Retinal pigment epithelial cell (primary cell): ENCODE measurements at regions not wholly inside any gene's neighbourhood (a gene's known extent, or its start where the extent isn't known, plus 50 kb on each side); places are given as distances from the start of the nearest gene placed in this dataset.
A peak's percentile ranks its signal among the peaks of the same experiment; 100 is the strongest.

Experiments used
- DNase-seq: peaks from one replicate; pipeline ENCODE4 v3.0.0-alpha.2; 2010; ENCODE audit warnings: low read depth
- H3K4me3 ChIP-seq: 2 replicates; pipeline ENCODE4 v1.5.1; 2011; ENCODE audit warnings: mild to moderate bottlenecking, low read length, control low read depth, moderate library complexity
- CTCF ChIP-seq: conservative IDR thresholded peaks from 2 replicates; pipeline ENCODE4 v1.5.1; 2011; ENCODE audit warnings: low read depth, low read length, control low read depth, inconsistent platforms

- no peak for TF ChIP-seq CTCF
- no peak overlapping the region for H3K4me3 ChIP-seq
- no peak for DNase-seq
Measured at GRCh38 chr1:198809247-198809646, 170.4 kb downstream of the PTPRC start.

GRCh38 chr1:198811449-198811848 lies 172.6 kb downstream of the PTPRC start:
- DNase-seq = no peak
- no peak for TF ChIP-seq CTCF
- H3K4me3 ChIP-seq = no peak overlapping the region

- no peak overlapping the region for H3K4me3 ChIP-seq
- no peak for TF ChIP-seq CTCF
- no peak for DNase-seq
Measured at GRCh38 chr1:198823626-198824025, 184.8 kb downstream of the PTPRC start.

GRCh38 chr1:198825254-198825653 lies 186.4 kb downstream of the PTPRC start:
- no peak for DNase-seq
- H3K4me3 ChIP-seq = no peak overlapping the region
- no peak for TF ChIP-seq CTCF

GRCh38 chr1:198829356-198829755 lies 190.5 kb downstream of the PTPRC start:
- no peak for TF ChIP-seq CTCF
- DNase-seq = no peak
- H3K4me3 ChIP-seq = no peak overlapping the region

- H3K4me3 ChIP-seq = no peak overlapping the region
- peak; percentile 41 for TF ChIP-seq CTCF
- DNase-seq = no peak
Measured at GRCh38 chr1:198829944-198830343, 191.1 kb downstream of the PTPRC start.

GRCh38 chr1:198830412-198830811 lies 191.6 kb downstream of the PTPRC start:
- DNase-seq = no peak
- TF ChIP-seq CTCF = no peak

More at GRCh38 chr1:198830412-198830811, 191.6 kb downstream of the PTPRC start:
- no peak overlapping the region for H3K4me3 ChIP-seq
